CD14-positive monocyte (primary cell): ENCODE measurements at regions not wholly inside any gene's neighbourhood (a gene's known extent, or its start where the extent isn't known, plus 50 kb on each side); places are given as distances from the start of the nearest gene placed in this dataset.

ENCODE experiments used
- DNase-seq, 3 donors: peaks; one replicate each; pipeline ENCODE4 v3.0.0-alpha.2; 2011 to 2022
- H2AFZ ChIP-seq: 2 replicates; pipeline ENCODE4 v1.6.0; 2012; ENCODE audit warnings: mild to moderate bottlenecking, low read depth, low read length, inconsistent platforms; ENCODE audit not compliant: insufficient read depth, poor library complexity, severe bottlenecking
- H3K27ac ChIP-seq, 2 donors: 1 replicate in 1 of 2; 2 replicates in 1 of 2; pipeline ENCODE4 v1.5.1; 2012 to 2013; ENCODE audit warnings: low read length in 2 of 2, control low read depth in 1 of 2, inconsistent platforms in 1 of 2, low read depth in 1 of 2, mild to moderate bottlenecking in 1 of 2
- H3K27me3 ChIP-seq, 2 donors: one replicate each; pipeline versions ENCODE4 v1.6.0 to v1.6.1; 2011 to 2013; ENCODE audit warnings: low read length in 2 of 2; ENCODE audit not compliant: control insufficient read depth in 2 of 2, insufficient read depth in 2 of 2
- H3K36me3 ChIP-seq, 2 donors: replicated peaks in 1 of 2; 1 replicate in 1 of 2; 2 replicates in 1 of 2; pipeline versions ENCODE4 v1.5.1 to v1.6.1; 2012 to 2013; ENCODE audit warnings: low read length in 2 of 2, control low read depth in 1 of 2, inconsistent platforms in 1 of 2, mild to moderate bottlenecking in 1 of 2; ENCODE audit not compliant: insufficient read depth in 2 of 2, control insufficient read depth in 1 of 2
- H3K4me1 ChIP-seq, 2 donors: 1 replicate in 1 of 2; 2 replicates in 1 of 2; pipeline versions ENCODE4 v1.5.1 to v1.6.1; 2012 to 2013; ENCODE audit warnings: low read length in 2 of 2, control low read depth in 1 of 2, inconsistent platforms in 1 of 2, mild to moderate bottlenecking in 1 of 2, moderate library complexity in 1 of 2; ENCODE audit not compliant: insufficient read depth in 2 of 2, control insufficient read depth in 1 of 2
- H3K4me2 ChIP-seq: replicated peaks from 2 replicates; pipeline ENCODE3; 2012; ENCODE audit warnings: low read length, moderate library complexity, mild to moderate bottlenecking; ENCODE audit not compliant: poor library complexity, severe bottlenecking; ENCODE audit errors: extremely low read depth
- H3K4me3 ChIP-seq, 3 experiments: fragments of 200-600 bp in 1 of 3; sonication (generic) in 1 of 3; replicated peaks in 1 of 3; 1 replicate in 2 of 3; 2 replicates in 1 of 3; pipeline ENCODE4 v1.5.1; 2011 to 2013; ENCODE audit warnings: low read length in 3 of 3, mild to moderate bottlenecking in 3 of 3, control low read depth in 2 of 3, low read depth in 2 of 3, inconsistent platforms in 1 of 3, moderate library complexity in 1 of 3
- H3K79me2 ChIP-seq: 2 replicates; pipeline ENCODE4 v1.6.0; 2012; ENCODE audit warnings: mild to moderate bottlenecking, control low read depth, inconsistent platforms, low read length, moderate library complexity; ENCODE audit not compliant: insufficient read depth
- H3K9ac ChIP-seq: 2 replicates; pipeline ENCODE4 v1.6.0; 2017; ENCODE audit warnings: low read length, mild to moderate bottlenecking; ENCODE audit not compliant: insufficient read depth, poor library complexity, severe bottlenecking
- H3K9me3 ChIP-seq, 2 donors: replicated peaks in 1 of 2; 1 replicate in 1 of 2; 2 replicates in 1 of 2; pipeline versions ENCODE4 v1.5.1 to v1.6.1; 2012 to 2013; ENCODE audit warnings: low read length in 2 of 2, control low read depth in 1 of 2; ENCODE audit not compliant: control insufficient read depth in 1 of 2, insufficient read depth in 1 of 2
- H4K20me1 ChIP-seq: 2 replicates; pipeline ENCODE4 v1.6.0; 2012; ENCODE audit warnings: mild to moderate bottlenecking, low read length, control low read depth, moderate library complexity; ENCODE audit not compliant: insufficient read depth
- H3K27ac Mint-ChIP-seq, 7 donors: one replicate each; pipeline ENCODE4 v1.8.0; 2020; ENCODE audit warnings: mild to moderate bottlenecking in 7 of 7, mixed read lengths in 7 of 7, moderate library complexity in 6 of 7, inconsistent platforms in 2 of 7
- H3K27me3 Mint-ChIP-seq, 3 donors: one replicate each; pipeline ENCODE4 v1.8.0; 2021 to 2022; ENCODE audit warnings: low read depth in 3 of 3, mild to moderate bottlenecking in 3 of 3, mixed read lengths in 3 of 3, moderate library complexity in 3 of 3, inconsistent platforms in 1 of 3
- H3K36me3 Mint-ChIP-seq, 2 donors: one replicate each; pipeline ENCODE4 v1.8.0; 2020; ENCODE audit warnings: mixed read lengths in 2 of 2, inconsistent platforms in 1 of 2, mild to moderate bottlenecking in 1 of 2
- H3K4me1 Mint-ChIP-seq: one replicate; pipeline ENCODE4 v1.8.0; 2020; ENCODE audit warnings: mild to moderate bottlenecking, mixed read lengths
- H3K4me3 Mint-ChIP-seq, 2 donors: one replicate each; pipeline ENCODE4 v1.8.0; 2020; ENCODE audit warnings: mild to moderate bottlenecking in 2 of 2, mixed read lengths in 2 of 2, moderate library complexity in 1 of 2
- H3K9me3 Mint-ChIP-seq, 7 donors: one replicate each; pipeline ENCODE4 v1.8.0; 2020 to 2022; ENCODE audit warnings: mixed read lengths in 7 of 7, mild to moderate bottlenecking in 6 of 7, moderate library complexity in 6 of 7, inconsistent platforms in 2 of 7
- WGBS: methylation state at CpG from one replicate; pipeline ENCODE4 v1.1.5; 2013; ENCODE audit warnings: missing lambda C conversion rate; ENCODE audit not compliant: insufficient coverage; 5-methylcytosine and 5-hydroxymethylcytosine counted together
- intact Hi-C, 2 donors: fragments of 100-400 bp; cut with micrococcal nuclease; formaldehyde crosslinking; loops; one replicate each; pipeline versions ENCODE4 v1.15.0 to v1.15.1; 2023
- TF ChIP-seq, protein P1 (sequence below): fragments of 200-600 bp; IDR thresholded peaks from one replicate; pipeline ENCODE4 v1.8.0; 2022; ENCODE audit warnings: antibody characterized with exemption, mild to moderate bottlenecking

DNA sequence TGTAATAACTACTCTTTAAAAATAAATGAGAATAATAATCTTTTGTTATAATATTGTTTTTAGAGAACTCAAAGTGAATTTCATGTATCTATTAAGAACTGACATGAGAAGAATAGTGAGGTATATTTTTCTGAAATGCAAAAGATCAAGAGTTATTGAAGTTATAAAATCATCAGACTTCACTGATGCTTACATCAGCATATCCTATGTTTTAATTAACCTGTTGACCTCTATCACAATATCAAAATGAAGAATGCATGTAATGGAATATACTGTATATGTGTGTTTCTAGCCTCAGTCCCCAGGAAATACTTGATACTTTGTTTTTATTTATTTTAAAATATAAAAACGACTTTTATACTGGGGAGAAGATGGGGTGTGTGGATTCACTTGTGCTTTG is 533.1 kb downstream of the KCTD16 start:
- H3K9me3 ChIP-seq: peaks cover 2 to 4% of the 10 kb centered on the region in 2 donors
- H3K9me3 Mint-ChIP-seq: peaks cover 0 to 5% (median 4%) of the 10 kb centered on the region in 7 donors
- no peaks in the 10 kb centered on the region for H3K36me3 ChIP-seq
- no peak overlapping the region for H3K4me3 Mint-ChIP-seq
- no peak overlapping the region for H2AFZ ChIP-seq
- no peaks in the 10 kb centered on the region for H3K36me3 Mint-ChIP-seq
- TF ChIP-seq, protein P1, sequence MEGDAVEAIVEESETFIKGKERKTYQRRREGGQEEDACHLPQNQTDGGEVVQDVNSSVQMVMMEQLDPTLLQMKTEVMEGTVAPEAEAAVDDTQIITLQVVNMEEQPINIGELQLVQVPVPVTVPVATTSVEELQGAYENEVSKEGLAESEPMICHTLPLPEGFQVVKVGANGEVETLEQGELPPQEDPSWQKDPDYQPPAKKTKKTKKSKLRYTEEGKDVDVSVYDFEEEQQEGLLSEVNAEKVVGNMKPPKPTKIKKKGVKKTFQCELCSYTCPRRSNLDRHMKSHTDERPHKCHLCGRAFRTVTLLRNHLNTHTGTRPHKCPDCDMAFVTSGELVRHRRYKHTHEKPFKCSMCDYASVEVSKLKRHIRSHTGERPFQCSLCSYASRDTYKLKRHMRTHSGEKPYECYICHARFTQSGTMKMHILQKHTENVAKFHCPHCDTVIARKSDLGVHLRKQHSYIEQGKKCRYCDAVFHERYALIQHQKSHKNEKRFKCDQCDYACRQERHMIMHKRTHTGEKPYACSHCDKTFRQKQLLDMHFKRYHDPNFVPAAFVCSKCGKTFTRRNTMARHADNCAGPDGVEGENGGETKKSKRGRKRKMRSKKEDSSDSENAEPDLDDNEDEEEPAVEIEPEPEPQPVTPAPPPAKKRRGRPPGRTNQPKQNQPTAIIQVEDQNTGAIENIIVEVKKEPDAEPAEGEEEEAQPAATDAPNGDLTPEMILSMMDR: no peak
- no peaks in the 10 kb centered on the region for H3K27me3 ChIP-seq
- no peaks in the 10 kb centered on the region for H3K79me2 ChIP-seq
- no peaks in the 10 kb centered on the region for H4K20me1 ChIP-seq
- no peak overlapping the region for H3K9ac ChIP-seq
- peaks cover 0 to 1% (median 0%) of the 10 kb centered on the region in 3 donors for H3K27me3 Mint-ChIP-seq
- H3K4me3 ChIP-seq: no peak overlapping the region
- no peak overlapping the region for H3K27ac Mint-ChIP-seq
- no peaks in the 10 kb centered on the region for H3K4me1 Mint-ChIP-seq
- H3K27ac ChIP-seq: no peak overlapping the region
- intact Hi-C loops: no loop called here
- no peaks in the 10 kb centered on the region for H3K4me1 ChIP-seq
- no peak for DNase-seq
- H3K4me2 ChIP-seq: no peak overlapping the region
- no CpG with 5 or more reads among the region's 1 CpG for WGBS

DNA sequence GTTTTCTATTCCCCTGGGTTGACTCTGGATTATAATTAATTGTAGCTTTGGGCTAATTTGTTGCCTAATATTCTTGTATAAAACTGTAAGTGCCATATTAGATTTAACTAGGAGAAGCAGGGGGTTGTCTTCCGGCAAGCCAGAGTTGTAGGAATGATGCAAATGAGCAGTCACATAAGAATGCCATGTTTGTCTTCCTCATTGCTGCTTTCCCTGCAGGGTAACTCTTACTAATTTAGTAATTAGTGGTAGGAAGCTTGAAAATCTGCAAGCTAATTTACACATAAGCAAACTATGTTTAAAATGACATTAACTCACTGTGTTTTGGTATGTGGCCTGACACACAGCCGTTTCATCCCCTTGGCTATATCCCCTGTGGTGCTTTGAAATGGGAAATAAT is 527.8 kb downstream of the KCTD16 start:
- H3K36me3 ChIP-seq: no peaks in the 10 kb centered on the region
- H3K27ac ChIP-seq: no peak overlapping the region
- 100% methylated on average over 1 of the region's 2 CpGs for WGBS
- H3K27ac Mint-ChIP-seq: no peak overlapping the region
- H3K4me3 ChIP-seq: no peak overlapping the region
- no peaks in the 10 kb centered on the region for H3K27me3 ChIP-seq
- H4K20me1 ChIP-seq: no peaks in the 10 kb centered on the region
- DNase-seq: no peak
- H3K79me2 ChIP-seq: no peaks in the 10 kb centered on the region
- H3K36me3 Mint-ChIP-seq: no peaks in the 10 kb centered on the region
- intact Hi-C loops: no loop called here
- H3K9me3 ChIP-seq: peaks cover 2 to 4% of the 10 kb centered on the region in 2 donors
- H3K4me1 Mint-ChIP-seq: no peaks in the 10 kb centered on the region
- TF ChIP-seq, protein P1: no peak
- H3K27me3 Mint-ChIP-seq: peaks cover 0 to 1% (median 0%) of the 10 kb centered on the region in 3 donors
- H3K4me3 Mint-ChIP-seq: no peak overlapping the region
- H3K4me2 ChIP-seq: no peak overlapping the region
- H2AFZ ChIP-seq: no peak overlapping the region
- H3K9me3 Mint-ChIP-seq: peaks cover 0 to 5% (median 4%) of the 10 kb centered on the region in 7 donors
- no peak overlapping the region for H3K9ac ChIP-seq
- no peaks in the 10 kb centered on the region for H3K4me1 ChIP-seq
